ENCODE measurements at regions not wholly inside any gene's neighbourhood (a gene's known extent, or its start where the extent isn't known, plus 50 kb on each side); places are given as distances from the start of the nearest gene placed in this dataset.
A peak's percentile ranks its signal among the peaks of the same experiment; 100 is the strongest.
"Not testable (repeated sequence)": the region's sequence is repeated elsewhere in the genome, so short reads cannot be mapped to it uniquely, and the experiment has no call there.

GRCh38 chr13:109401891-109402290 is 384.5 kb downstream of the IRS2 start:
- FAIRE-seq (no peak), DNase-seq (ENCODE audit: low spot score) (no peak)

- DNase-seq (ENCODE audit: low spot score) (no peak), FAIRE-seq (no peak)
Measured at GRCh38 chr13:109401307-109401706, 385.1 kb downstream of the IRS2 start.

GRCh38 chr13:109400624-109401257 is 385.6 kb downstream of the IRS2 start:
- DNase-seq (ENCODE audit: low spot score) = no peak
- FAIRE-seq = no peak

GRCh38 chr13:109400209-109400608 is 386.2 kb downstream of the IRS2 start:
- no peak for FAIRE-seq
- no peak for DNase-seq (ENCODE audit: low spot score)

- FAIRE-seq; DNase-seq (ENCODE audit: low spot score): not testable (repeated sequence)
Measured at GRCh38 chr13:109398071-109398470, 388.3 kb downstream of the IRS2 start.

- DNase-seq (ENCODE audit: low spot score) = no peak
- FAIRE-seq = no peak
Measured at GRCh38 chr13:109397285-109397684, 389.1 kb downstream of the IRS2 start.

- FAIRE-seq = no peak
Measured at GRCh38 chr13:109396266-109396665, 390.1 kb downstream of the IRS2 start.

GRCh38 chr13:109395014-109395413 is 391.4 kb downstream of the IRS2 start:
- FAIRE-seq = no peak
- DNase-seq (ENCODE audit: low spot score) = no peak

More at GRCh38 chr13:109396266-109396665, 390.1 kb downstream of the IRS2 start:
- DNase-seq (ENCODE audit: low spot score) = no peak

GRCh38 chr13:109394311-109394988 is 391.9 kb downstream of the IRS2 start:
- FAIRE-seq (no peak), DNase-seq (ENCODE audit: low spot score) (no peak)

- FAIRE-seq (no peak), DNase-seq (ENCODE audit: low spot score) (no peak)
Measured at GRCh38 chr13:109393045-109393444, 393.3 kb downstream of the IRS2 start.

GRCh38 chr13:109390391-109390790 is 396.0 kb downstream of the IRS2 start:
- FAIRE-seq = no peak
- DNase-seq (ENCODE audit: low spot score) = no peak

GRCh38 chr13:109389892-109390345 is 396.5 kb downstream of the IRS2 start:
- DNase-seq (ENCODE audit: low spot score) (no peak), FAIRE-seq (no peak)

- DNase-seq (ENCODE audit: low spot score) = no peak
- FAIRE-seq = no peak
Measured at GRCh38 chr13:109389456-109389855, 396.9 kb downstream of the IRS2 start.

- FAIRE-seq (no peak), DNase-seq (ENCODE audit: low spot score) (no peak)
Measured at GRCh38 chr13:109387471-109387870, 398.9 kb downstream of the IRS2 start.

GRCh38 chr13:109385242-109385560 is 401.2 kb downstream of the IRS2 start:
- FAIRE-seq = no peak
- DNase-seq (ENCODE audit: low spot score) = no peak

GRCh38 chr13:109384491-109385241 is 401.7 kb downstream of the IRS2 start:
- FAIRE-seq (no peak), DNase-seq (ENCODE audit: low spot score) (peak; percentile 8)

GRCh38 chr13:109383683-109384082 is 402.7 kb downstream of the IRS2 start:
- FAIRE-seq (no peak), DNase-seq (ENCODE audit: low spot score) (peak; percentile 27)

GRCh38 chr13:109381546-109382180 is 404.7 kb downstream of the IRS2 start:
- DNase-seq (ENCODE audit: low spot score) (peak; percentile 20), FAIRE-seq (no peak)

GRCh38 chr13:109380457-109380856 is 405.9 kb downstream of the IRS2 start:
- DNase-seq (ENCODE audit: low spot score) = no peak
- FAIRE-seq = no peak

- no peak for FAIRE-seq
- DNase-seq (ENCODE audit: low spot score) = no peak
Measured at GRCh38 chr13:109379930-109380329, 406.5 kb downstream of the IRS2 start.

GRCh38 chr13:109376936-109377335 is 409.4 kb downstream of the IRS2 start:
- DNase-seq (ENCODE audit: low spot score) (no peak), FAIRE-seq (no peak)

GRCh38 chr13:109374609-109375200 is 411.7 kb downstream of the IRS2 start:
- DNase-seq (ENCODE audit: low spot score) = no peak
- no peak for FAIRE-seq

Data from urothelium cell line (cell line).